K562 (cell line): ENCODE measurements at regions not wholly inside any gene's neighbourhood (a gene's known extent, or its start where the extent isn't known, plus 50 kb on each side); places are given as distances from the start of the nearest gene placed in this dataset.

ENCODE experiments used
- ATAC-seq: fragments of 200-7000 bp; cut with Tn5 transposase; 3 replicates; pipeline ENCODE4 v1.9.1; 2020; ENCODE audit warnings: moderate library complexity
- BruUV-seq: library from RNA; stranded (reverse); fragments of 400-500 nt; replicated peaks from 2 replicates; lab custom pipeline; 2021; lab: Mats Ljungman, UMichigan
- CTCF ChIA-PET: fragments of 300-600 bp; formaldehyde crosslinking; extraction: SDS; loops from one replicate; lab custom pipeline; 2021; ENCODE audit warnings: low intra/inter-chr PET ratio; lab: Yijun Ruan, JAX
- POLR2A ChIA-PET: fragments of 300-600, 350-650 bp; sonication (Branson Sonifier 250); formaldehyde crosslinking; extraction: SDS; loops from one replicate; lab custom pipeline; 2021; ENCODE audit warnings: antibody characterized with exemption, inconsistent platforms; lab: Yijun Ruan, JAX
- DNase-seq, 4 experiments: peaks; one replicate each; pipeline versions ENCODE4 v3.0.0 to v3.0.0-alpha.2; 2011 to 2018; ENCODE audit warnings: low spot score in 3 of 4, mixed read lengths in 3 of 4; ENCODE audit errors: extremely low read depth in 1 of 4
- FAIRE-seq: peaks from 2 replicates; lab custom pipeline; 2011; peaks lifted over from hg19 to GRCh38; lab: Jason Lieb, UNC
- H2AFZ ChIP-seq: 2 replicates; pipeline ENCODE4 v1.6.0; 2011; ENCODE audit warnings: low read depth, low read length, control low read depth, inconsistent platforms
- H3K27ac ChIP-seq: fragments of 200-600 bp; 3 replicates; pipeline ENCODE4 v1.8.0; 2011; ENCODE audit warnings: low read depth, mild to moderate bottlenecking, control low read depth, inconsistent platforms, low read length, moderate library complexity, mixed read lengths; ENCODE audit errors: extremely low read depth
- H3K27me3 ChIP-seq, 2 experiments: fragments of 300-600 bp in 1 of 2; 2 replicates in 1 of 2; 3 replicates in 1 of 2; pipeline versions ENCODE4 v1.6.0 to v1.8.0; 2011; ENCODE audit warnings: inconsistent platforms in 2 of 2, low read length in 2 of 2, mild to moderate bottlenecking in 1 of 2, mixed read lengths in 1 of 2, moderate library complexity in 1 of 2; ENCODE audit not compliant: control insufficient read depth in 2 of 2, insufficient read depth in 2 of 2
- H3K36me3 ChIP-seq: fragments of 300-600 bp; 3 replicates; pipeline ENCODE4 v1.8.0; 2011; ENCODE audit warnings: mild to moderate bottlenecking, low read length, inconsistent platforms; ENCODE audit not compliant: control insufficient read depth, insufficient read depth
- H3K4me1 ChIP-seq, 2 experiments: fragments of 200-600 bp in 1 of 2; replicated peaks in 1 of 2; 2 replicates in 1 of 2; 3 replicates in 1 of 2; pipeline versions ENCODE4 v1.5.1 to v1.8.0; 2011; ENCODE audit warnings: inconsistent platforms in 2 of 2, low read length in 2 of 2, mild to moderate bottlenecking in 1 of 2, mixed read lengths in 1 of 2, moderate library complexity in 1 of 2; ENCODE audit not compliant: control insufficient read depth in 2 of 2, insufficient read depth in 2 of 2
- H3K4me2 ChIP-seq: 2 replicates; pipeline ENCODE4 v1.6.1; 2011; ENCODE audit warnings: low read length, control low read depth, inconsistent platforms, mixed read lengths; ENCODE audit not compliant: insufficient read depth
- H3K4me3 ChIP-seq: fragments of 200-600 bp; sonication (generic), shearing (Covaris generic); 2 replicates; pipeline ENCODE4 v1.5.1; 2016; ENCODE audit warnings: control low read depth, inconsistent platforms
- H3K79me2 ChIP-seq: fragments of 200-600 bp; 3 replicates; pipeline ENCODE4 v1.8.0; 2011; ENCODE audit warnings: low read length, inconsistent platforms; ENCODE audit not compliant: control insufficient read depth, insufficient read depth
- H3K9ac ChIP-seq, 2 experiments: 2 replicates each; pipeline versions ENCODE4 v1.6.0 to v1.6.1; 2011; ENCODE audit warnings: low read depth in 2 of 2, low read length in 2 of 2, control low read depth in 1 of 2, inconsistent platforms in 1 of 2, mild to moderate bottlenecking in 1 of 2, mixed read lengths in 1 of 2; ENCODE audit not compliant: insufficient read depth in 1 of 2
- H3K9me1 ChIP-seq: one replicate; pipeline ENCODE4 v1.6.0; 2011; ENCODE audit warnings: inconsistent platforms, mild to moderate bottlenecking, low read length, moderate library complexity; ENCODE audit not compliant: control insufficient read depth, insufficient read depth
- H3K9me3 ChIP-seq: replicated peaks from 2 replicates; pipeline ENCODE4 v1.5.1; 2011; ENCODE audit warnings: low read depth, low read length, inconsistent platforms; ENCODE audit not compliant: control insufficient read depth, insufficient read depth
- H4K20me1 ChIP-seq: replicated peaks from 2 replicates; pipeline ENCODE4 v1.6.1; 2011; ENCODE audit warnings: low read length, inconsistent platforms, mixed read lengths; ENCODE audit not compliant: control insufficient read depth, insufficient read depth
- BACH1 ChIP-seq: fragments of 200-800 bp; sonication (Bioruptor generic); IDR thresholded peaks from 2 replicates; pipeline ENCODE4 v1.6.1; 2016; ENCODE audit warnings: missing genetic modification characterization, missing compliant biosample characterization
- BMI1 ChIP-seq: fragments of 150-350 bp; IDR thresholded peaks from 2 replicates; pipeline ENCODE4 v1.6.1; 2014; ENCODE audit warnings: low read length
- CBFA2T3 ChIP-seq: fragments of 450-650 bp; IDR thresholded peaks from 2 replicates; pipeline ENCODE4 v1.6.1; 2017
- CEBPB ChIP-seq: fragments of 450-650 bp; IDR thresholded peaks from 2 replicates; pipeline ENCODE4 v1.6.1; 2016; ENCODE audit warnings: missing genetic modification characterization, missing compliant biosample characterization
- GTF2A2 ChIP-seq: IDR thresholded peaks from 2 replicates; pipeline ENCODE4 v1.6.1; 2016; ENCODE audit warnings: mild to moderate bottlenecking, missing genetic modification characterization, missing compliant biosample characterization
- HDAC3 ChIP-seq: fragments of 450-650 bp; IDR thresholded peaks from 2 replicates; pipeline ENCODE4 v1.6.1; 2018; ENCODE audit warnings: borderline replicate concordance, mild to moderate bottlenecking, moderate library complexity; ENCODE audit not compliant: partially characterized antibody
- HNRNPL ChIP-seq: fragments of 200-400 bp; formaldehyde crosslinking; IDR thresholded peaks from 2 replicates; pipeline ENCODE4 v1.6.1; 2017; ENCODE audit warnings: low read depth, mild to moderate bottlenecking, low read length
- MTA2 ChIP-seq: fragments of 450-650 bp; IDR thresholded peaks from 2 replicates; pipeline ENCODE4 v1.6.1; 2016; ENCODE audit warnings: low read depth
- POLR3A ChIP-seq: IDR thresholded peaks from 2 replicates; pipeline ENCODE4 v1.6.1; 2011; ENCODE audit warnings: borderline replicate concordance, mild to moderate bottlenecking, moderate library complexity; ENCODE audit not compliant: insufficient read length, insufficient read depth; ENCODE audit errors: extremely low read depth
- SMARCA5 ChIP-seq: fragments of 450-650 bp; IDR thresholded peaks from 2 replicates; pipeline ENCODE4 v1.6.1; 2016
- SRF ChIP-seq, 2 experiments: fragments of 250-450, 450-650 bp in 1 of 2; sonication (Bioruptor Pico) in 1 of 2; sonication (generic) in 1 of 2; formaldehyde crosslinking; IDR thresholded peaks; 2 replicates each; pipeline versions ENCODE4 v1.5.0 to v1.5.1; 2020 to 2022; ENCODE audit warnings: mild to moderate bottlenecking in 1 of 2, missing genetic modification reagents in 1 of 2
- ZNF140 ChIP-seq: fragments of 250-450 bp; sonication (Bioruptor Pico); IDR thresholded peaks from 2 replicates; pipeline ENCODE4 v1.8.0; 2021; ENCODE audit warnings: moderate library complexity, mild to moderate bottlenecking, inconsistent platforms
- ZNF24 ChIP-seq: fragments of 450-650 bp; IDR thresholded peaks from 2 replicates; pipeline ENCODE4 v1.6.1; 2016
- WGBS: fragments of 100-300 bp; shearing (Covaris generic); methylation state at CpG from one replicate; pipeline ENCODE4 v1.1.6; 2016; ENCODE audit warnings: low coverage, mixed read lengths; ENCODE audit not compliant: insufficient coverage; ENCODE audit errors: missing lambda C conversion rate; 5-methylcytosine and 5-hydroxymethylcytosine counted together
- in situ Hi-C: fragments of 300-500 bp; cut with MboI; formaldehyde crosslinking; loops from 4 replicates; pipeline ENCODE4 v1.15.0; 2018; ENCODE audit warnings: inconsistent platforms, mixed read lengths
- intact Hi-C: fragments of 100-400 bp; cut with micrococcal nuclease; formaldehyde crosslinking; loops from 2 replicates; pipeline ENCODE4 v1.14.2; 2022
- TF ChIP-seq, protein P1 (sequence below): fragments of 250-450 bp; sonication (Bioruptor Pico); IDR thresholded peaks from 2 replicates; pipeline ENCODE4 v1.5.0; 2021; ENCODE audit warnings: mild to moderate bottlenecking, borderline replicate concordance

GRCh38 chr2:111665551-111666116 lies 218.4 kb downstream of the ANAPC1 start:
- TF ChIP-seq CBFA2T3: peak; percentile 18; the same call in 1 of the 2 replicates
- TF ChIP-seq SMARCA5: no peak
- TF ChIP-seq, all 486 proteins: peak for 1

DNA sequence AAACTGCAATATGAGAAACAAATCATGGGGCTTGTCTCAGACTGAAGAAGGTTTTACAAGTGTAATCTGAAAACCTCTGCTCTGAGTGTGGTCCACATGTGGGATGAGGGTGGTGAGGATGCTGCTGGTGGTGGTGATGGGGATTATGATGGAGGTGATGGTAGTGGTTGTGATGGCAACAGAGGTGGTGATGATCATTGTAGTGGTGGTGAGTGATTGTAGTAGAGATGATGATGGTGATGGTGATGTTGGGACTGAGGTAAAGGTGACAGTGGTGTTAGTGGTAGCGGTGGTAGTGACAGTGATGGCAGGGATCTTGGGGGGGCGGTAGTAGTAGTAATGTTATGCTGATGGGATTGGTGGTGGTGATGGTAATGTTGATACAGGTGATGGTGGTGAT lies 217.8 kb downstream of the ANAPC1 start:
- Histone ChIP-seq H3K36me3 (no peaks in the 10 kb centered on the region; the same call in 2 of the 3 replicates), H3K27ac (no peak overlapping the region), H3K4me1 (peaks cover 9 to 17% of the 10 kb centered on the region in 2 experiments; a peak in 4 of 5 replicates), H3K9me3 (no peaks in the 10 kb centered on the region; the same call in 1 of the 2 replicates), H3K27me3 (no peaks in the 10 kb centered on the region), H3K4me3 (no peak overlapping the region), H3K9ac (no peak overlapping the region), H4K20me1 (0 out of 2 replicates have a peak, but pooled peaks cover 3% of the 10 kb centered on the region), H3K4me2 (no peak overlapping the region), H3K79me2 (no peaks in the 10 kb centered on the region), H2AFZ (no peak overlapping the region), H3K9me1 (no peaks in the 10 kb centered on the region)
- no peak for FAIRE-seq
- intact Hi-C loops: loop anchor here (2.0 to 5.0 kb wide), 3 partner anchors 33 to 549 kb away; no protein-coding TSS in a partner anchor
- in situ Hi-C loops: no loop called here
- POLR2A ChIA-PET: no interaction called here
- BruUV-seq: no TSS peak
- CTCF ChIA-PET: interaction anchor here (0.9 kb wide), 1 partner anchor 23 kb away, joined by 3 read pairs; no protein-coding TSS in a partner anchor
- ATAC-seq: no peak
- 54% methylated on average over 2 of the region's 2 CpGs for WGBS
- DNase-seq: no peak
- TF ChIP-seq HDAC3 (no peak), ZNF24 (no peak), POLR3A (no peak), BACH1 (tag) (no peak), GTF2A2 (tag) (no peak), SRF (CRISPR knock-in tag; IDR thresholded peaks at IDR 0.05) (no peak), HNRNPL (no peak), BMI1 (no peak), ZNF140 (CRISPR knock-in tag) (no peak), CEBPB (tag) (no peak), MTA2 (no peak)
- TF ChIP-seq, protein P1, sequence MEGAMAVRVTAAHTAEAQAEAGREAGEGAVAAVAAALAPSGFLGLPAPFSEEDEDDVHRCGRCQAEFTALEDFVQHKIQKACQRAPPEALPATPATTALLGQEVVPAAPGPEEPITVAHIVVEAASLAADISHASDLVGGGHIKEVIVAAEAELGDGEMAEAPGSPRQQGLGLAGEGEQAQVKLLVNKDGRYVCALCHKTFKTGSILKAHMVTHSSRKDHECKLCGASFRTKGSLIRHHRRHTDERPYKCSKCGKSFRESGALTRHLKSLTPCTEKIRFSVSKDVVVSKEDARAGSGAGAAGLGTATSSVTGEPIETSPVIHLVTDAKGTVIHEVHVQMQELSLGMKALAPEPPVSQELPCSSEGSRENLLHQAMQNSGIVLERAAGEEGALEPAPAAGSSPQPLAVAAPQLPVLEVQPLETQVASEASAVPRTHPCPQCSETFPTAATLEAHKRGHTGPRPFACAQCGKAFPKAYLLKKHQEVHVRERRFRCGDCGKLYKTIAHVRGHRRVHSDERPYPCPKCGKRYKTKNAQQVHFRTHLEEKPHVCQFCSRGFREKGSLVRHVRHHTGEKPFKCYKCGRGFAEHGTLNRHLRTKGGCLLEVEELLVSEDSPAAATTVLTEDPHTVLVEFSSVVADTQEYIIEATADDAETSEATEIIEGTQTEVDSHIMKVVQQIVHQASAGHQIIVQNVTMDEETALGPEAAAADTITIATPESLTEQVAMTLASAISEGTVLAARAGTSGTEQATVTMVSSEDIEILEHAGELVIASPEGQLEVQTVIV (CRISPR knock-in tag): no peak

More at GRCh38 chr2:111665551-111666116, 218.4 kb downstream of the ANAPC1 start:
- CTCF ChIA-PET: interaction anchor here (0.9 kb wide), 1 partner anchor 23 kb away, joined by 3 read pairs; no protein-coding TSS in a partner anchor
- in situ Hi-C loops (no loop called here), intact Hi-C loops (loop anchor here (2.0 to 5.0 kb wide), 3 partner anchors 33 to 548 kb away; no protein-coding TSS in a partner anchor)
- DNase-seq: peak in 1 of 4 experiments; percentile 19
- Histone ChIP-seq H4K20me1 (0 out of 2 replicates have a peak, but pooled peaks cover 3% of the 10 kb centered on the region), H3K9me1 (no peaks in the 10 kb centered on the region), H3K9ac (no peak overlapping the region), H3K9me3 (no peaks in the 10 kb centered on the region; the same call in 1 of the 2 replicates), H3K4me1 (peaks cover 9 to 17% of the 10 kb centered on the region in 2 experiments; a peak in 4 of 5 replicates), H3K36me3 (no peaks in the 10 kb centered on the region; the same call in 2 of the 3 replicates), H3K79me2 (no peaks in the 10 kb centered on the region), H3K4me3 (no peak overlapping the region), H3K27me3 (no peaks in the 10 kb centered on the region), H3K4me2 (no peak overlapping the region), H3K27ac (no peak overlapping the region), H2AFZ (no peak overlapping the region)
- peak; percentile 54 for FAIRE-seq
- POLR2A ChIA-PET: interaction anchor here (0.6 kb wide), 1 partner anchor 19 kb away, joined by 3 read pairs; no protein-coding TSS in a partner anchor
- ATAC-seq: no peak
- no TSS peak for BruUV-seq
- 84% methylated on average over 3 of the region's 3 CpGs for WGBS
